ENCODE measurements at regions not wholly inside any gene's neighbourhood (a gene's known extent, or its start where the extent isn't known, plus 50 kb on each side); places are given as distances from the start of the nearest gene placed in this dataset.

- TF ChIP-seq, protein P1, sequence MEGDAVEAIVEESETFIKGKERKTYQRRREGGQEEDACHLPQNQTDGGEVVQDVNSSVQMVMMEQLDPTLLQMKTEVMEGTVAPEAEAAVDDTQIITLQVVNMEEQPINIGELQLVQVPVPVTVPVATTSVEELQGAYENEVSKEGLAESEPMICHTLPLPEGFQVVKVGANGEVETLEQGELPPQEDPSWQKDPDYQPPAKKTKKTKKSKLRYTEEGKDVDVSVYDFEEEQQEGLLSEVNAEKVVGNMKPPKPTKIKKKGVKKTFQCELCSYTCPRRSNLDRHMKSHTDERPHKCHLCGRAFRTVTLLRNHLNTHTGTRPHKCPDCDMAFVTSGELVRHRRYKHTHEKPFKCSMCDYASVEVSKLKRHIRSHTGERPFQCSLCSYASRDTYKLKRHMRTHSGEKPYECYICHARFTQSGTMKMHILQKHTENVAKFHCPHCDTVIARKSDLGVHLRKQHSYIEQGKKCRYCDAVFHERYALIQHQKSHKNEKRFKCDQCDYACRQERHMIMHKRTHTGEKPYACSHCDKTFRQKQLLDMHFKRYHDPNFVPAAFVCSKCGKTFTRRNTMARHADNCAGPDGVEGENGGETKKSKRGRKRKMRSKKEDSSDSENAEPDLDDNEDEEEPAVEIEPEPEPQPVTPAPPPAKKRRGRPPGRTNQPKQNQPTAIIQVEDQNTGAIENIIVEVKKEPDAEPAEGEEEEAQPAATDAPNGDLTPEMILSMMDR (IDR thresholded peaks at IDR 0.05; ENCODE audit: extremely low read depth in 1 of 2, insufficient read depth in 1 of 2, low read depth in 1 of 2, low read length in 2 of 2): no peak
- TF ChIP-seq POLR2AphosphoS5 (IDR thresholded peaks at IDR 0.05; ENCODE audit: insufficient read depth, low read depth, low read length) (peak; percentile 81), POLR2A (IDR thresholded peaks at IDR 0.05; ENCODE audit: low read depth, low read length) (peak; percentile 37)
Measured at GRCh38 chr17:6191405-6192324, 121.5 kb downstream of the WSCD1 start.
